ENCODE measurements at regions not wholly inside any gene's neighbourhood (a gene's known extent, or its start where the extent isn't known, plus 50 kb on each side); places are given as distances from the start of the nearest gene placed in this dataset.

DNA sequence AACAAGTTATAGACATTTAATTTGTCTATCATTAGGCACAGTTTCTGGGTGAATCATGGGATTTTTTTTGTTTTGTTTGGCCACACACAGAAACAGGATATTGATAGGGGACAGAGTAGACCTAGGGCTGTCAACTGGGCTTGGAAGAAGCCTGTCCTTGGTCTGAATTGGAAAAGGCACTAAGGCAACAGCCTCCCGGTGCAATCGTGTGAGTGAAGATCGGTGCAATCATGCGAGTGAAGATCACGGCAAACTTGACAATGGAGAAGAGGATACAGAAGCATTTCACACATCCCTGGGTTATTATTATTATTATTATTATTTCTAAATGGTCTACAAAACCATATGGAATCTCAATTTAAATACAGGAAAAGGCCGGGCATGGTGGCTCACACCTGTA lies 94.5 kb downstream of the ACKR3 start:
- no peaks in the 10 kb centered on the region for H4K20me1 ChIP-seq (ENCODE audit: insufficient read depth, poor library complexity, severe bottlenecking)
- WGBS (ENCODE audit: low lambda C conversion rate, missing lambda C conversion rate) = 95% methylated on average over 6 of the region's 6 CpGs
- H3K4me2 ChIP-seq = no peak overlapping the region
- H3K27ac ChIP-seq = no peak overlapping the region
- TF ChIP-seq EZH2phosphoT487 (IDR thresholded peaks at IDR 0.05; ENCODE audit: low read depth, severe bottlenecking, unreplicated experiment) (no peak), EZH2 (IDR thresholded peaks at IDR 0.05; ENCODE audit: borderline replicate concordance) (no peak)
- TF ChIP-seq, protein P1, sequence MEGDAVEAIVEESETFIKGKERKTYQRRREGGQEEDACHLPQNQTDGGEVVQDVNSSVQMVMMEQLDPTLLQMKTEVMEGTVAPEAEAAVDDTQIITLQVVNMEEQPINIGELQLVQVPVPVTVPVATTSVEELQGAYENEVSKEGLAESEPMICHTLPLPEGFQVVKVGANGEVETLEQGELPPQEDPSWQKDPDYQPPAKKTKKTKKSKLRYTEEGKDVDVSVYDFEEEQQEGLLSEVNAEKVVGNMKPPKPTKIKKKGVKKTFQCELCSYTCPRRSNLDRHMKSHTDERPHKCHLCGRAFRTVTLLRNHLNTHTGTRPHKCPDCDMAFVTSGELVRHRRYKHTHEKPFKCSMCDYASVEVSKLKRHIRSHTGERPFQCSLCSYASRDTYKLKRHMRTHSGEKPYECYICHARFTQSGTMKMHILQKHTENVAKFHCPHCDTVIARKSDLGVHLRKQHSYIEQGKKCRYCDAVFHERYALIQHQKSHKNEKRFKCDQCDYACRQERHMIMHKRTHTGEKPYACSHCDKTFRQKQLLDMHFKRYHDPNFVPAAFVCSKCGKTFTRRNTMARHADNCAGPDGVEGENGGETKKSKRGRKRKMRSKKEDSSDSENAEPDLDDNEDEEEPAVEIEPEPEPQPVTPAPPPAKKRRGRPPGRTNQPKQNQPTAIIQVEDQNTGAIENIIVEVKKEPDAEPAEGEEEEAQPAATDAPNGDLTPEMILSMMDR (IDR thresholded peaks at IDR 0.05; ENCODE audit: poor library complexity) = no peak
- H3K4me3 ChIP-seq = no peak overlapping the region
- H3K79me2 ChIP-seq = no peaks in the 10 kb centered on the region
- no peaks in the 10 kb centered on the region for H3K9me2 ChIP-seq (replicated peaks; ENCODE audit: insufficient read depth)
- H3K36me3 ChIP-seq (replicated peaks; ENCODE audit: insufficient read depth, low read depth) = no peaks in the 10 kb centered on the region
- no peak for DNase-seq (ENCODE audit: low spot score)
- H3K4me1 ChIP-seq (ENCODE audit: insufficient read depth) = peaks cover 39% of the 10 kb centered on the region
- H3K27me3 ChIP-seq = no peaks in the 10 kb centered on the region
- no peaks in the 10 kb centered on the region for H3K9me3 ChIP-seq (ENCODE audit: low read depth)
- no peak overlapping the region for H2AFZ ChIP-seq

DNA sequence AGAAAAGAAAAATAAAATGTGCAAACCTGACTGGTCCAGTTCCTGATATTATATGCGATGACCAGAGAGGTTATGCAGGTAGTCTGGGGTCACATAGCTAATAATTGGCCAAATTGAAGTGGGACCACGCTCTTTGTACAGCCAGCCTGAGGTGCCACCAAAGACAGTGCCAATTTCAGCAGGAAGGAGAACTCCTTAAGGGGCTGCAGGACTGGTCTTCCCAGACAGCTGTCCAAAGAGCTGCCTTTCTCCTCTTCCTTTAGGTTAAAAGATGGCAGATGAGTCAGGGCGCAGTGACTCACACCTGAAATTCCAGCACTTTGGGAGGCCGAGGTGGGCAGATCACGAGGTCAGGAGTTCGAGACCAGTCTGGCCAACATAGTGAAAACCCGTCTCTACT lies 95.5 kb downstream of the ACKR3 start:
- WGBS (ENCODE audit: low lambda C conversion rate, missing lambda C conversion rate) = 95% methylated on average over 7 of the region's 7 CpGs
- DNase-seq (ENCODE audit: low spot score) = no peak
- no peak for TF ChIP-seq EZH2phosphoT487 (IDR thresholded peaks at IDR 0.05; ENCODE audit: low read depth, severe bottlenecking, unreplicated experiment)
- TF ChIP-seq, protein P1 (IDR thresholded peaks at IDR 0.05; ENCODE audit: poor library complexity) = no peak
- no peak for TF ChIP-seq EZH2 (IDR thresholded peaks at IDR 0.05; ENCODE audit: borderline replicate concordance)

DNA sequence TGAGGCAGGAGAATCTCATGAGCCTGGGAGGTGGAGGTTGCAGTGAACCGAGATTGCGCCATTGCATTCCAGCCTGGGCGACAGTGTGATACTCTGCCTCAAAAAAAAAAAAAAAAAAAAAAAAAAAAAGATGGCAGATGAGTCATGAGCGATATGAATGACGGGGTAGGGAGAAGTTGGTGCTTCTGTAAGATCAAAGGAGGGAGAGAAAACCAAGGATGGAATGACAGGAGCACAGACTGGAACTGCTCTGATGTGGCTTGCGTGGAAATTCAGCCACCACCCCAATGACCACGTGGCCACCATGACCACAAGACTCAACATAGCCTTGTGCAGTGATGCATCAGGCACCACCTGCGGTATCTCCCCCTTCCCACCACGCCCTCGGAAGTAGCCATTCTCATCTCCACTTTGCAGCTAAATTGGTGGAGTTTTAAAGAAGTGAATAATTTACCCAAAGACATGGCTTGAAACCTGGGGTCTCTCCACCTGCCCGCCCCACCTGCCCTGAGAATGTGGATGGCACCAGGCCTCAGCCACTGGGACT lies 96.0 kb downstream of the ACKR3 start:
- H3K9me3 ChIP-seq (ENCODE audit: low read depth) = no peaks in the 10 kb centered on the region
- H3K27me3 ChIP-seq = no peaks in the 10 kb centered on the region
- TF ChIP-seq, protein P1 (IDR thresholded peaks at IDR 0.05; ENCODE audit: poor library complexity) = no peak
- no peak for TF ChIP-seq EZH2phosphoT487 (IDR thresholded peaks at IDR 0.05; ENCODE audit: low read depth, severe bottlenecking, unreplicated experiment)
- TF ChIP-seq EZH2 (IDR thresholded peaks at IDR 0.05; ENCODE audit: borderline replicate concordance) = no peak
- H3K4me3 ChIP-seq = no peak overlapping the region
- no peak overlapping the region for H2AFZ ChIP-seq
- H3K9me2 ChIP-seq (replicated peaks; ENCODE audit: insufficient read depth) = no peaks in the 10 kb centered on the region
- H3K79me2 ChIP-seq = no peaks in the 10 kb centered on the region
- H4K20me1 ChIP-seq (ENCODE audit: insufficient read depth, poor library complexity, severe bottlenecking) = no peaks in the 10 kb centered on the region
- peaks cover 31% of the 10 kb centered on the region for H3K4me1 ChIP-seq (ENCODE audit: insufficient read depth)
- no peak overlapping the region for H3K4me2 ChIP-seq
- H3K36me3 ChIP-seq (replicated peaks; ENCODE audit: insufficient read depth, low read depth) = no peaks in the 10 kb centered on the region
- 78% methylated on average over 11 of the region's 11 CpGs for WGBS (ENCODE audit: low lambda C conversion rate, missing lambda C conversion rate)
- DNase-seq (ENCODE audit: low spot score) = no peak
- no peak overlapping the region for H3K27ac ChIP-seq

More for the DNA sequence above, 95.5 kb downstream of the ACKR3 start:
- H4K20me1 ChIP-seq (ENCODE audit: insufficient read depth, poor library complexity, severe bottlenecking) = no peaks in the 10 kb centered on the region
- H3K27me3 ChIP-seq = no peaks in the 10 kb centered on the region
- H3K4me3 ChIP-seq = no peak overlapping the region
- H3K27ac ChIP-seq = no peak overlapping the region
- no peaks in the 10 kb centered on the region for H3K79me2 ChIP-seq
- no peaks in the 10 kb centered on the region for H3K9me2 ChIP-seq (replicated peaks; ENCODE audit: insufficient read depth)
- no peak overlapping the region for H3K4me2 ChIP-seq
- H3K36me3 ChIP-seq (replicated peaks; ENCODE audit: insufficient read depth, low read depth) = no peaks in the 10 kb centered on the region
- H2AFZ ChIP-seq = no peak overlapping the region
- no peaks in the 10 kb centered on the region for H3K9me3 ChIP-seq (ENCODE audit: low read depth)
- H3K4me1 ChIP-seq (ENCODE audit: insufficient read depth) = peaks cover 36% of the 10 kb centered on the region
